Stimulated activated naive B cell treated with anti-CD40 and anti-IgM and Interleukin-4, amounts not matched to agents 10 μg/mL and 1 μg/mL and 100 μg/mL, for 72 hours (primary cell): ENCODE measurements at regions not wholly inside any gene's neighbourhood (a gene's known extent, or its start where the extent isn't known, plus 50 kb on each side); places are given as distances from the start of the nearest gene placed in this dataset.
A peak's percentile ranks its signal among the peaks of the same experiment; 100 is the strongest.

Source experiments
- ATAC-seq, 2 donors: fragments of 150-1000 bp; cut with Tn5 transposase; replicated peaks; 2 replicates each; pipeline ENCODE4 v1.10.0; 2021; ENCODE audit warnings: moderate library complexity in 1 of 2
- DNase-seq: peaks from one replicate; pipeline ENCODE4 v3.0.0; 2021
- H3K27ac Mint-ChIP-seq: one replicate; pipeline ENCODE4 v1.8.0; 2022; ENCODE audit warnings: mild to moderate bottlenecking, mixed read lengths
- H3K27me3 Mint-ChIP-seq, 2 donors: one replicate each; pipeline ENCODE4 v1.8.0; 2022; ENCODE audit warnings: mixed read lengths in 2 of 2
- H3K36me3 Mint-ChIP-seq, 2 donors: one replicate each; pipeline ENCODE4 v1.8.0; 2022; ENCODE audit warnings: mixed read lengths in 2 of 2, mild to moderate bottlenecking in 1 of 2
- H3K4me1 Mint-ChIP-seq, 2 donors: one replicate each; pipeline ENCODE4 v1.8.0; 2022; ENCODE audit warnings: mixed read lengths in 2 of 2, mild to moderate bottlenecking in 1 of 2
- H3K4me3 Mint-ChIP-seq, 2 donors: one replicate each; pipeline ENCODE4 v1.8.0; 2022; ENCODE audit warnings: mild to moderate bottlenecking in 2 of 2, mixed read lengths in 2 of 2, moderate library complexity in 1 of 2
- H3K9me3 Mint-ChIP-seq, 2 donors: one replicate each; pipeline ENCODE4 v1.8.0; 2022; ENCODE audit warnings: mixed read lengths in 2 of 2, mild to moderate bottlenecking in 1 of 2

- ATAC-seq, result no peak
- H3K27me3 Mint-ChIP-seq, result peaks cover 7 to 18% of the 10 kb centered on the region in 2 donors
These were observed 459.1 kb downstream of the SOX9 start for GRCh38 chr17:72579990-72580320.

GRCh38 chr17:72580321-72581127 lies 459.7 kb downstream of the SOX9 start:
- Mint-ChIP-seq H3K9me3 (no peaks in the 10 kb centered on the region), H3K27ac (no peak overlapping the region), H3K36me3 (no peaks in the 10 kb centered on the region), H3K4me3 (no peak overlapping the region), H3K27me3 (peaks cover 6 to 15% of the 10 kb centered on the region in 2 donors), H3K4me1 (no peaks in the 10 kb centered on the region)
- ATAC-seq (no peak), DNase-seq (no peak)

More at GRCh38 chr17:72579990-72580320, 459.1 kb downstream of the SOX9 start:
- Mint-ChIP-seq H3K27ac (no peak overlapping the region), H3K36me3 (no peaks in the 10 kb centered on the region), H3K9me3 (no peaks in the 10 kb centered on the region), H3K4me3 (no peak overlapping the region), H3K4me1 (no peaks in the 10 kb centered on the region)
- DNase-seq, result no peak

- DNase-seq, result no peak
- no peaks in the 10 kb centered on the region for H3K9me3 Mint-ChIP-seq
- H3K4me1 Mint-ChIP-seq, result peaks cover 11 to 13% of the 10 kb centered on the region in 2 donors
- no peaks in the 10 kb centered on the region for H3K36me3 Mint-ChIP-seq
- ATAC-seq, result no peak
- no peak overlapping the region for H3K27ac Mint-ChIP-seq
- H3K4me3 Mint-ChIP-seq, result no peak overlapping the region
- peaks cover 36% of the 10 kb centered on the region in 2 donors for H3K27me3 Mint-ChIP-seq
These were observed 466.3 kb downstream of the SOX9 start for GRCh38 chr17:72587156-72587555.

- Mint-ChIP-seq H3K4me3 (no peak overlapping the region), H3K27ac (no peak overlapping the region), H3K4me1 (peaks cover 13 to 19% of the 10 kb centered on the region in 2 donors), H3K9me3 (no peaks in the 10 kb centered on the region), H3K36me3 (no peaks in the 10 kb centered on the region), H3K27me3 (peaks cover 41 to 42% of the 10 kb centered on the region in 2 donors)
- no peak for DNase-seq
- ATAC-seq, result peak in 1 of 2 donors; percentile 24
These were observed 467.1 kb downstream of the SOX9 start for GRCh38 chr17:72587773-72588511.

DNA sequence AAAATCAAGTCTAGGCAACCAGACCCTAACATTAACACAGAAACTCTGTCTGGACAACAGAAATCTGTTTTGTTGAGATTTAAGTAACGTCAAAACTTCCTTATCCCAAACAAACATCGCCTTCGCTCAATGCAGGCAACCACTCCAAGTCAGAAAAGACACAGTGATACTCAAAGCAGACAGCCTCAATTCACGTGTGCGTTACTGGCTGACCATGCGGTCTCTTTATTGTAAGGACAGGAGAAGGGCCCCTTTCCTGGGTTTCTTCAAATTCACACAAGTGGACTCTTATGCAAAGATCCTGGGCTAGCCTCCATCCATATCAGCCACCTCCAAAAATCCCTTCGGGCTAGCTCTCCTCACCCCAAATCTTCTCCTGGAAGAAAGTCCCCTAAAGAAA lies 467.7 kb downstream of the SOX9 start:
- no peak overlapping the region for H3K27ac Mint-ChIP-seq

DNA sequence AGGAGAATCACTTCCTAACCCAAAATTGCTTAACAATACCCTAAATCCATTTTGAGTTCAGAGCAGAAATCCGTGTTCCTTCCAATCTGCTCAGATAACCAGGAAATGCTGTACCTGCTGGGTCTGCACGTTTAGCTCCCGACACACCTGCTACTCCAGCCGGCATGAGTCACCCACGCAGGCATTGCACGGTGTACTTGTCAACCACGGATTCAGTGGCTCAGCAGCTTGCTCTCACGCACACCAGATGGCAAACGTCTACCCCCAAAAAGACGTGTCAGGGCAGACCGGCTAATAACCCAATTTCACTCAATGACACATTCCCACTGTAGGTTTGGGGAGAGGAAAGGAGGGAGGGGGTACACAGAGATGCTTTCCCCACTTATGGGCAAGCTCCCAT lies 468.1 kb downstream of the SOX9 start:
- DNase-seq (no peak), ATAC-seq (no peak)
- H3K36me3 Mint-ChIP-seq, result no peaks in the 10 kb centered on the region
- no peak overlapping the region for H3K4me3 Mint-ChIP-seq
- H3K9me3 Mint-ChIP-seq, result no peaks in the 10 kb centered on the region
- peaks cover 13 to 19% of the 10 kb centered on the region in 2 donors for H3K4me1 Mint-ChIP-seq
- no peak overlapping the region for H3K27ac Mint-ChIP-seq
- H3K27me3 Mint-ChIP-seq, result peaks cover 49 to 52% of the 10 kb centered on the region in 2 donors

More for the DNA sequence above, 467.7 kb downstream of the SOX9 start:
- ATAC-seq (no peak), DNase-seq (no peak)
- H3K4me3 Mint-ChIP-seq, result no peak overlapping the region
- no peaks in the 10 kb centered on the region for H3K36me3 Mint-ChIP-seq
- peaks cover 45 to 48% of the 10 kb centered on the region in 2 donors for H3K27me3 Mint-ChIP-seq
- H3K4me1 Mint-ChIP-seq, result peaks cover 13 to 19% of the 10 kb centered on the region in 2 donors
- H3K9me3 Mint-ChIP-seq, result no peaks in the 10 kb centered on the region

- no peak for DNase-seq
- peaks cover 13 to 19% of the 10 kb centered on the region in 2 donors for H3K4me1 Mint-ChIP-seq
- no peak for ATAC-seq
- no peaks in the 10 kb centered on the region for H3K36me3 Mint-ChIP-seq
- H3K4me3 Mint-ChIP-seq, result no peak overlapping the region
- no peak overlapping the region for H3K27ac Mint-ChIP-seq
- no peaks in the 10 kb centered on the region for H3K9me3 Mint-ChIP-seq
- peaks cover 57 to 66% of the 10 kb centered on the region in 2 donors for H3K27me3 Mint-ChIP-seq
These were observed 469.6 kb downstream of the SOX9 start for GRCh38 chr17:72590382-72590781.

GRCh38 chr17:72590882-72591281 lies 470.1 kb downstream of the SOX9 start:
- no peak overlapping the region for H3K27ac Mint-ChIP-seq
- peak overlapping the region; percentile 58 to 78 for H3K4me3 Mint-ChIP-seq
- H3K4me1 Mint-ChIP-seq, result peaks cover 13 to 19% of the 10 kb centered on the region in 2 donors
- H3K36me3 Mint-ChIP-seq, result no peaks in the 10 kb centered on the region
- DNase-seq (no peak), ATAC-seq (no peak)
- H3K9me3 Mint-ChIP-seq, result peaks cover 3 to 4% of the 10 kb centered on the region in 2 donors
- peaks cover 57 to 71% of the 10 kb centered on the region in 2 donors for H3K27me3 Mint-ChIP-seq

GRCh38 chr17:72591289-72592241 lies 470.7 kb downstream of the SOX9 start:
- DNase-seq, result no peak

DNA sequence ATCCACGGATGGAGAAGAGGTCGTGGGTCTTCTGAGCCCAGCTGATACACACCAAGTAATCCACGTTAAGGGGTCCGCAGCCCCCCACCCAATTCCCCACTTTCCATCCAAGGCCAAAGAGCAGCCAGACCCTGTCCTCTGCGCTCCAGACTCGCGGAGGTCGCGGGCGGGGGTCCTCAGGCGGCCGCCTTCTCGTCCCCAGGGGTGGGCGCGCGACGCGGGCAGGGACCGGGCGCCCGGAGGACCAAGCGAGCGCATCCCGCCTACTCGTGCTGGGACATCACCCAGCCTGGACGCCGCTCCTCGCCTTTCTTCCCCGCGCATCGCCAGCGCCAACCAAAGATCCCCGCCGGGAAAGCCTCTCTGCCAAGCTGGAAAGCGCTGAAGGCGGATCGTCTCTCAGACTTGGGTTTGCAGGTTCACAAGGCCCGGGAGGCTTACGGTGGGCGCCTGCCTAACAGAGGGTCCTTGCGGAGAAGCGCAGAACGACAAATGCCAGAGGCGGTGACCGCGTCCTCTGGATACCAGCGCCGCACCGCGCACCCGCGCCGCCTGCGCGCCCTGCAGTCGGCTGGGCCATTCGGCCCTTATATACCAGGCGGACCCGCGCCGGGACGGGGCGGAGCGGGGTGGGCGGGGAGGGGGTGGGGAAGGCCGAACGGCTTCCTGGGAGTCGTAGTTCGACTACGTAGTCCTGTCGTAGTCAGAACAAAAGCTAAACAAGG lies 471.6 kb downstream of the SOX9 start:
- ATAC-seq, result peak; percentile 81 to 87
- no peaks in the 10 kb centered on the region for H3K36me3 Mint-ChIP-seq
- H3K27ac Mint-ChIP-seq, result no peak overlapping the region
- H3K4me3 Mint-ChIP-seq, result peak overlapping the region; percentile 79 to 83
- peak; percentile 26 for DNase-seq
- peaks cover 4 to 5% of the 10 kb centered on the region in 2 donors for H3K9me3 Mint-ChIP-seq
- H3K27me3 Mint-ChIP-seq, result peaks cover 57 to 79% of the 10 kb centered on the region in 2 donors
- peaks cover 13 to 19% of the 10 kb centered on the region in 2 donors for H3K4me1 Mint-ChIP-seq

More at GRCh38 chr17:72591289-72592241, 470.7 kb downstream of the SOX9 start:
- peaks cover 3 to 4% of the 10 kb centered on the region in 2 donors for H3K9me3 Mint-ChIP-seq
- H3K27ac Mint-ChIP-seq, result no peak overlapping the region
- peak overlapping the region; percentile 78 to 83 for H3K4me3 Mint-ChIP-seq
- peaks cover 13 to 19% of the 10 kb centered on the region in 2 donors for H3K4me1 Mint-ChIP-seq
- peak in 1 of 2 donors; percentile 15 for ATAC-seq
- H3K27me3 Mint-ChIP-seq, result peaks cover 57 to 72% of the 10 kb centered on the region in 2 donors
- no peaks in the 10 kb centered on the region for H3K36me3 Mint-ChIP-seq

DNA sequence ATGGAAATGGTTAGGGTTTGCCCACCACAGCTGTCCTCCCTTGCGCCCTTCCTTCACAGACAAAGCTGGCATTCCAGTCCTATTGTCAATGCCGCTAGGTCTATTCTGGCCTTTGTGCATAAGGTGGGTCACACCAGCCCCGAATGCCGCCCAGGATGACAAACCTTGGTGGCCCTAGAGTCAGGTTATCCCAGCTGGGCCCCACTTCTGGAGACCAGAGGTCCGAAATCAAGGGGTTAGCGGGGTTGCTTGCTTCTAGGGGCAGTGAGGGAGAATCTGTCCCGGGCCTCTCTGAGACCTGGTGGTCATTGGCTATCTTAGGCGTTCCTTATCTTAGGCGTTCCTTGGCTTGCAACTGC lies 472.1 kb downstream of the SOX9 start:
- Mint-ChIP-seq H3K27ac (no peak overlapping the region), H3K36me3 (no peaks in the 10 kb centered on the region), H3K27me3 (peaks cover 52 to 79% of the 10 kb centered on the region in 2 donors), H3K4me1 (peaks cover 13 to 19% of the 10 kb centered on the region in 2 donors), H3K9me3 (peaks cover 4 to 5% of the 10 kb centered on the region in 2 donors), H3K4me3 (no peak overlapping the region)
- ATAC-seq, result no peak
- no peak for DNase-seq

DNA sequence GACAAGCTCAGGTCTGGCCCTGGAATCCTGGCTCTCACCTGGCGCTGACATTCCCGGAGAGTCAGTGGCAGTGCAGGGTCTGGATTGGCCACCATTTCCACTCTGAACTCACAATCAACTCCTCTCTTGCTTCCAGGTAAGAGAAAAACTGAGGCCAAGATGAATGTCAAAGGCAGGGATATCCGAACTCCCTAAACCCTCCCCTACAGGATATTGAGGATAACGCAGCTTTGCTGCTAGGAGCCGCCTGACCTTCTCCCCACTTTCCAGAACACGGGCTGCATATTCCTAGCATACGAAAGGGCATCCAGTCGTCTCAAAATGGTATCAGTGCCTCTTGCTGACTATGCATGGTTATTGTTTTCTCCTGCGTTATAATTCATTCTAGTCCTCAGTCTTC lies 473.4 kb downstream of the SOX9 start:
- no peaks in the 10 kb centered on the region for H3K36me3 Mint-ChIP-seq
- no peak overlapping the region for H3K4me3 Mint-ChIP-seq
- peaks cover 13 to 19% of the 10 kb centered on the region in 2 donors for H3K4me1 Mint-ChIP-seq
- H3K27ac Mint-ChIP-seq, result no peak overlapping the region
- no peak for ATAC-seq
- DNase-seq, result no peak
- peaks cover 4 to 5% of the 10 kb centered on the region in 2 donors for H3K9me3 Mint-ChIP-seq
- H3K27me3 Mint-ChIP-seq, result peaks cover 44 to 66% of the 10 kb centered on the region in 2 donors
